Mesothelial cell of epicardium (in vitro differentiated cells): ENCODE measurements at regions not wholly inside any gene's neighbourhood (a gene's known extent, or its start where the extent isn't known, plus 50 kb on each side); places are given as distances from the start of the nearest gene placed in this dataset.

Experiments
- DNase-seq, 2 experiments: peaks; one replicate each; pipeline ENCODE4 v3.0.0; 2021; ENCODE audit warnings: low spot score in 2 of 2; ENCODE audit not compliant: unreplicated experiment in 2 of 2
- H3K27ac Mint-ChIP-seq: 2 replicates; pipeline ENCODE4 v1.8.0; 2021; ENCODE audit warnings: mixed read lengths
- H3K27me3 Mint-ChIP-seq: 2 replicates; pipeline ENCODE4 v1.8.0; 2021; ENCODE audit warnings: low read depth, mixed read lengths
- H3K36me3 Mint-ChIP-seq: 2 replicates; pipeline ENCODE4 v1.8.0; 2021; ENCODE audit warnings: mixed read lengths
- H3K4me1 Mint-ChIP-seq: 2 replicates; pipeline ENCODE4 v1.8.0; 2021; ENCODE audit warnings: mixed read lengths
- H3K4me3 Mint-ChIP-seq: 2 replicates; pipeline ENCODE4 v1.8.0; 2021; ENCODE audit warnings: mild to moderate bottlenecking, moderate library complexity, mixed read lengths
- H3K9me3 Mint-ChIP-seq: 2 replicates; pipeline ENCODE4 v1.8.0; 2021; ENCODE audit warnings: mixed read lengths
- CTCF ChIP-seq: fragments of 200-600 bp; sonication (generic); IDR thresholded peaks from one replicate; pipeline ENCODE4 v1.5.0; 2021; ENCODE audit warnings: antibody characterized with exemption; ENCODE audit not compliant: unreplicated experiment

- Mint-ChIP-seq H3K9me3 (no peaks in the 10 kb centered on the region), H3K27me3 (peaks cover 6% of the 10 kb centered on the region), H3K36me3 (no peaks in the 10 kb centered on the region), H3K4me3 (no peak overlapping the region), H3K4me1 (no peaks in the 10 kb centered on the region), H3K27ac (no peak overlapping the region)
- no peak for DNase-seq
- no peak for TF ChIP-seq CTCF
Measured at GRCh38 chr5:6909901-6910300, 196.7 kb downstream of the TENT4A start.

GRCh38 chr5:6910950-6911349 lies 197.7 kb downstream of the TENT4A start:
- no peak for TF ChIP-seq CTCF
- Mint-ChIP-seq H3K4me3 (no peak overlapping the region), H3K4me1 (no peaks in the 10 kb centered on the region), H3K9me3 (peaks cover 3% of the 10 kb centered on the region), H3K36me3 (no peaks in the 10 kb centered on the region), H3K27ac (no peak overlapping the region), H3K27me3 (peaks cover 6% of the 10 kb centered on the region)
- no peak for DNase-seq

- no peaks in the 10 kb centered on the region for H3K36me3 Mint-ChIP-seq
- no peaks in the 10 kb centered on the region for H3K4me1 Mint-ChIP-seq
- no peak overlapping the region for H3K4me3 Mint-ChIP-seq
- TF ChIP-seq CTCF = no peak
- H3K9me3 Mint-ChIP-seq = peaks cover 18% of the 10 kb centered on the region
- DNase-seq = no peak
- H3K27me3 Mint-ChIP-seq = peaks cover 2% of the 10 kb centered on the region
- no peak overlapping the region for H3K27ac Mint-ChIP-seq
Measured at GRCh38 chr5:6914347-6914746, 201.1 kb downstream of the TENT4A start.

GRCh38 chr5:6915574-6915973 lies 202.3 kb downstream of the TENT4A start:
- no peak for DNase-seq
- Mint-ChIP-seq H3K4me3 (no peak overlapping the region), H3K27ac (no peak overlapping the region), H3K9me3 (peaks cover 18% of the 10 kb centered on the region), H3K27me3 (peaks cover 2% of the 10 kb centered on the region), H3K36me3 (no peaks in the 10 kb centered on the region), H3K4me1 (no peaks in the 10 kb centered on the region)
- no peak for TF ChIP-seq CTCF

GRCh38 chr5:6918255-6918654 lies 205.0 kb downstream of the TENT4A start:
- no peaks in the 10 kb centered on the region for H3K27me3 Mint-ChIP-seq
- no peak overlapping the region for H3K4me3 Mint-ChIP-seq
- TF ChIP-seq CTCF = no peak
- no peak for DNase-seq
- H3K4me1 Mint-ChIP-seq = no peaks in the 10 kb centered on the region
- H3K36me3 Mint-ChIP-seq = no peaks in the 10 kb centered on the region
- H3K27ac Mint-ChIP-seq = no peak overlapping the region
- H3K9me3 Mint-ChIP-seq = peaks cover 18% of the 10 kb centered on the region

GRCh38 chr5:6920628-6921256 lies 207.5 kb downstream of the TENT4A start:
- peaks cover under 1% of the 10 kb centered on the region for H3K27me3 Mint-ChIP-seq
- no peak overlapping the region for H3K4me3 Mint-ChIP-seq
- no peak for DNase-seq
- H3K36me3 Mint-ChIP-seq = no peaks in the 10 kb centered on the region
- TF ChIP-seq CTCF = no peak
- no peak overlapping the region for H3K27ac Mint-ChIP-seq
- peaks cover 17% of the 10 kb centered on the region for H3K9me3 Mint-ChIP-seq
- H3K4me1 Mint-ChIP-seq = no peaks in the 10 kb centered on the region
